Hepatocyte (in vitro differentiated cells): ENCODE measurements at regions not wholly inside any gene's neighbourhood (a gene's known extent, or its start where the extent isn't known, plus 50 kb on each side); places are given as distances from the start of the nearest gene placed in this dataset.

Experiments
- DNase-seq: peaks from one replicate; pipeline ENCODE4 v3.0.0-alpha.2; 2016; ENCODE audit warnings: low spot score
- H2AFZ ChIP-seq: fragments of 200-600 bp; sonication (generic); 2 replicates; pipeline ENCODE4 v1.6.0; 2016; ENCODE audit warnings: antibody characterized with exemption, mild to moderate bottlenecking
- H3K27ac ChIP-seq: fragments of 200-600 bp; sonication (generic); 2 replicates; pipeline ENCODE4 v1.5.1; 2016; ENCODE audit warnings: mild to moderate bottlenecking
- H3K27me3 ChIP-seq: fragments of 200-600 bp; sonication (generic); 2 replicates; pipeline ENCODE4 v1.6.1; 2016
- H3K36me3 ChIP-seq: fragments of 200-600 bp; sonication (generic); replicated peaks from 2 replicates; pipeline ENCODE4 v1.5.1; 2016; ENCODE audit warnings: low read depth; ENCODE audit not compliant: insufficient read depth
- H3K4me1 ChIP-seq: fragments of 200-600 bp; sonication (generic); 2 replicates; pipeline ENCODE4 v1.5.1; 2016; ENCODE audit warnings: mild to moderate bottlenecking, moderate library complexity; ENCODE audit not compliant: insufficient read depth
- H3K4me2 ChIP-seq: fragments of 200-600 bp; sonication (generic); 2 replicates; pipeline ENCODE4 v1.6.0; 2016
- H3K4me3 ChIP-seq: fragments of 200-600 bp; sonication (generic); 2 replicates; pipeline ENCODE4 v1.5.1; 2016; ENCODE audit warnings: mild to moderate bottlenecking
- H3K79me2 ChIP-seq: fragments of 200-600 bp; sonication (generic); 2 replicates; pipeline ENCODE4 v1.6.0; 2017; ENCODE audit warnings: mild to moderate bottlenecking
- H3K9me2 ChIP-seq: fragments of 200-600 bp; sonication (generic); replicated peaks from 2 replicates; pipeline ENCODE4 v1.6.0; 2017; ENCODE audit warnings: mild to moderate bottlenecking; ENCODE audit not compliant: insufficient read depth
- H3K9me3 ChIP-seq: fragments of 200-600 bp; sonication (generic); 2 replicates; pipeline ENCODE4 v1.5.1; 2016; ENCODE audit warnings: low read depth, mild to moderate bottlenecking
- H4K20me1 ChIP-seq: fragments of 200-600 bp; sonication (generic); 2 replicates; pipeline ENCODE4 v1.6.0; 2016; ENCODE audit warnings: mild to moderate bottlenecking; ENCODE audit not compliant: insufficient read depth, poor library complexity, severe bottlenecking
- EZH2 ChIP-seq: fragments of 200-600 bp; sonication (generic); IDR thresholded peaks from 2 replicates; pipeline ENCODE4 v1.6.1; 2016; ENCODE audit warnings: antibody characterized with exemption, mild to moderate bottlenecking, borderline replicate concordance
- EZH2phosphoT487 ChIP-seq: fragments of 200-600 bp; sonication (generic); IDR thresholded peaks from one replicate; pipeline ENCODE4 v1.6.1; 2018; ENCODE audit warnings: antibody characterized with exemption, mild to moderate bottlenecking, low read depth, moderate library complexity; ENCODE audit not compliant: unreplicated experiment, severe bottlenecking
- WGBS: methylation state at CpG from one replicate; pipeline ENCODE4 v1.1.6; 2016; ENCODE audit warnings: low lambda C conversion rate; ENCODE audit errors: missing lambda C conversion rate; 5-methylcytosine and 5-hydroxymethylcytosine counted together
- TF ChIP-seq, protein P1 (sequence below): fragments of 200-600 bp; sonication (generic); IDR thresholded peaks from 2 replicates; pipeline ENCODE4 v1.5.1; 2016; ENCODE audit warnings: antibody characterized with exemption, mild to moderate bottlenecking; ENCODE audit not compliant: poor library complexity

DNA sequence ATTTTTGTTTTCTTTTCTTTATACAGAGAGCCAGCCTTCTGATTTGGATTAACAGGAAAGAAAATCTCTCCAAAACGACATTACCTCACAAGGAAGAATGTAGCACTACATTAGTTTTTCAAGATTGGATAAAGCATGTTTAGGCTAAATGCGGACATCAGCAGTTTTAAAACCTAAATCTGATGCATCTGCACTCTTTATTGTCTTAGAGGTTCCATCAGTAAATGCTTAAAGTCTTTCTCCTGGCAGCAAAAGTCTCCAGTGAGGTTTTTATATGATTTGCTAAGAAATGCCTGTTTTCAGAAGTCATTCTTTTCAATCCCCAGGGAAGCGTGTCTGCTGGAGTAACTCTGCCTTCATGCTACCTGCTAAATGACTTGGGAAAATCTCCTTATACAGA, 912.9 kb upstream of the INTU start:
- no peaks in the 10 kb centered on the region for H3K36me3 ChIP-seq
- 54% methylated on average over 3 of the region's 3 CpGs for WGBS
- H3K9me2 ChIP-seq = no peaks in the 10 kb centered on the region
- no peak overlapping the region for H3K27ac ChIP-seq
- H4K20me1 ChIP-seq = no peaks in the 10 kb centered on the region
- no peak overlapping the region for H2AFZ ChIP-seq
- H3K9me3 ChIP-seq = no peaks in the 10 kb centered on the region
- TF ChIP-seq, protein P1, sequence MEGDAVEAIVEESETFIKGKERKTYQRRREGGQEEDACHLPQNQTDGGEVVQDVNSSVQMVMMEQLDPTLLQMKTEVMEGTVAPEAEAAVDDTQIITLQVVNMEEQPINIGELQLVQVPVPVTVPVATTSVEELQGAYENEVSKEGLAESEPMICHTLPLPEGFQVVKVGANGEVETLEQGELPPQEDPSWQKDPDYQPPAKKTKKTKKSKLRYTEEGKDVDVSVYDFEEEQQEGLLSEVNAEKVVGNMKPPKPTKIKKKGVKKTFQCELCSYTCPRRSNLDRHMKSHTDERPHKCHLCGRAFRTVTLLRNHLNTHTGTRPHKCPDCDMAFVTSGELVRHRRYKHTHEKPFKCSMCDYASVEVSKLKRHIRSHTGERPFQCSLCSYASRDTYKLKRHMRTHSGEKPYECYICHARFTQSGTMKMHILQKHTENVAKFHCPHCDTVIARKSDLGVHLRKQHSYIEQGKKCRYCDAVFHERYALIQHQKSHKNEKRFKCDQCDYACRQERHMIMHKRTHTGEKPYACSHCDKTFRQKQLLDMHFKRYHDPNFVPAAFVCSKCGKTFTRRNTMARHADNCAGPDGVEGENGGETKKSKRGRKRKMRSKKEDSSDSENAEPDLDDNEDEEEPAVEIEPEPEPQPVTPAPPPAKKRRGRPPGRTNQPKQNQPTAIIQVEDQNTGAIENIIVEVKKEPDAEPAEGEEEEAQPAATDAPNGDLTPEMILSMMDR = no peak
- TF ChIP-seq EZH2phosphoT487 (no peak), EZH2 (no peak)
- H3K79me2 ChIP-seq = no peaks in the 10 kb centered on the region
- H3K4me1 ChIP-seq = no peaks in the 10 kb centered on the region
- no peak overlapping the region for H3K4me3 ChIP-seq
- peak; percentile 4 for DNase-seq
- no peaks in the 10 kb centered on the region for H3K27me3 ChIP-seq
- H3K4me2 ChIP-seq = no peak overlapping the region

- Histone ChIP-seq H3K9me3 (no peaks in the 10 kb centered on the region), H3K27ac (no peak overlapping the region), H3K4me3 (no peak overlapping the region), H4K20me1 (no peaks in the 10 kb centered on the region), H3K27me3 (no peaks in the 10 kb centered on the region), H3K4me2 (no peak overlapping the region), H3K9me2 (no peaks in the 10 kb centered on the region), H3K4me1 (no peaks in the 10 kb centered on the region), H3K36me3 (no peaks in the 10 kb centered on the region), H2AFZ (no peak overlapping the region), H3K79me2 (no peaks in the 10 kb centered on the region)
- no peak for DNase-seq
- TF ChIP-seq EZH2 (no peak), EZH2phosphoT487 (no peak)
- TF ChIP-seq, protein P1 = no peak
Observed at GRCh38 chr4:126725906-126726305, 906.9 kb upstream of the INTU start.

DNA sequence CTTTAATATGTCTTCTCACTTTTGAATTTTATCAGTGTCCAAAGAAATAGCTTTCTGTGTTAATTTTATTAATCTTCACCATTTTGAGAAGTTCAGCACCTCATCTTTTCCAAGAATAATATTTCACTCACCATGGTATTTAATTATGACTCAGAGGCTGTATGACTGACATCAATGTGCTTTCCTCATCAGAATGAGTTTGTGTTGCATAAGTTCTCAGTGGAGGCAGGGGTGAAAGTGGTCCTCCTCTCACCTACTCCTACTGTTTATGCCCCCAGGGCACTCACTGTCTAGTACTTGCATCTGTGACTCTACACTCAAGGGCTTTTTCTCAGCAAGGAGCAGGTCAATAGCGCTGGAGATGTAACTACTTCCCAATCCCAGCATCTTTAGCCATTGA, 905.3 kb upstream of the INTU start:
- DNase-seq = no peak
- H4K20me1 ChIP-seq = no peaks in the 10 kb centered on the region
- no peaks in the 10 kb centered on the region for H3K79me2 ChIP-seq
- H3K9me2 ChIP-seq = no peaks in the 10 kb centered on the region
- H3K27me3 ChIP-seq = no peaks in the 10 kb centered on the region
- TF ChIP-seq EZH2phosphoT487 (no peak), EZH2 (no peak)
- TF ChIP-seq, protein P1 = no peak
- no peak overlapping the region for H3K27ac ChIP-seq
- H3K4me1 ChIP-seq = no peaks in the 10 kb centered on the region
- no peak overlapping the region for H3K4me3 ChIP-seq
- 88% methylated on average over 1 of the region's 1 CpG for WGBS
- no peak overlapping the region for H3K4me2 ChIP-seq
- H3K36me3 ChIP-seq = no peaks in the 10 kb centered on the region
- no peak overlapping the region for H2AFZ ChIP-seq
- H3K9me3 ChIP-seq = no peaks in the 10 kb centered on the region

DNA sequence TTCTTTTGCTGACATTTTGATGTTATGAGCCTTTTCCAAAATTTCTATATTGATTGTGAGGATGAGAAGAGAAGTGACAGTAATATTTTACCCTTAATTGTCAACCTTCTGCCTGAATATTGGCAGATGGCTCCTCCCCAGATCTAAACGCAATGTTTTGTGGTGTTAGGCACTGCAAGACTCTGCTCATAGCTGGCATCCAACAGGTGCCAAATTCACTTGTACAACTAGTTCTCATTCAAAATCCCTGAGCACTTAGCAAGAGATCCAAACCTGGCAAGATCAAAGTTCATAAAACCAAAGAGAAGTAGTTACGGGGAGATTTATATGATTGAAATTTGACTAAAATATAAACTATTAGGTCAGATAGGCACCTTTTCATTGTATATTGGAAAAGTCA, 901.7 kb upstream of the INTU start:
- Histone ChIP-seq H3K79me2 (no peaks in the 10 kb centered on the region), H3K9me2 (no peaks in the 10 kb centered on the region), H3K36me3 (no peaks in the 10 kb centered on the region), H2AFZ (no peak overlapping the region), H3K9me3 (no peaks in the 10 kb centered on the region), H4K20me1 (no peaks in the 10 kb centered on the region), H3K27ac (no peak overlapping the region), H3K4me2 (no peak overlapping the region), H3K4me3 (no peak overlapping the region), H3K4me1 (no peaks in the 10 kb centered on the region), H3K27me3 (no peaks in the 10 kb centered on the region)
- TF ChIP-seq EZH2 = no peak
- TF ChIP-seq, protein P1 = no peak
- no peak for TF ChIP-seq EZH2phosphoT487
- DNase-seq = no peak
- 96% methylated on average over 2 of the region's 2 CpGs for WGBS
